Neural cell (in vitro differentiated cells): ENCODE measurements at regions not wholly inside any gene's neighbourhood (a gene's known extent, or its start where the extent isn't known, plus 50 kb on each side); places are given as distances from the start of the nearest gene placed in this dataset.

Source experiments
- H2AFZ ChIP-seq: fragments of 200-600, 300-800 bp; sonication (generic), shearing (Covaris generic); 2 replicates; pipeline ENCODE4 v1.6.0; 2014; ENCODE audit warnings: low read depth, mild to moderate bottlenecking, antibody characterized with exemption, low read length, moderate library complexity
- H3F3A ChIP-seq: fragments of 200-600 bp; shearing (Covaris generic); 2 replicates; pipeline ENCODE4 v1.6.1; 2016; ENCODE audit warnings: mild to moderate bottlenecking, moderate library complexity, mixed read lengths, antibody characterized with exemption, low read length; ENCODE audit not compliant: insufficient read depth, poor library complexity, severe bottlenecking
- H3K27ac ChIP-seq: fragments of 200-600, 300-800 bp; sonication (generic), shearing (Covaris generic); 2 replicates; pipeline ENCODE4 v1.5.1; 2014; ENCODE audit warnings: mild to moderate bottlenecking, low read length, moderate library complexity
- H3K27me3 ChIP-seq: fragments of 300-800, 200-600 bp; sonication (generic), shearing (Covaris generic); 2 replicates; pipeline ENCODE4 v1.6.0; 2014; ENCODE audit warnings: mild to moderate bottlenecking, low read depth, low read length, moderate library complexity; ENCODE audit not compliant: insufficient read depth
- H3K36me3 ChIP-seq: fragments of 300-800, 200-600 bp; sonication (generic), shearing (Covaris generic); 2 replicates; pipeline ENCODE4 v1.5.1; 2014; ENCODE audit warnings: mild to moderate bottlenecking, antibody characterized with exemption, low read length, moderate library complexity; ENCODE audit not compliant: insufficient read depth
- H3K4me2 ChIP-seq: fragments of 300-800, 200-600 bp; sonication (generic), shearing (Covaris generic); 2 replicates; pipeline ENCODE4 v1.6.0; 2014; ENCODE audit warnings: mild to moderate bottlenecking, low read length
- H3K4me3 ChIP-seq: fragments of 300-800, 200-600 bp; sonication (generic), shearing (Covaris generic); 2 replicates; pipeline ENCODE4 v1.5.1; 2014; ENCODE audit warnings: mild to moderate bottlenecking, low read length, moderate library complexity
- H3K79me2 ChIP-seq: fragments of 200-600 bp; shearing (Covaris generic); replicated peaks from 2 replicates; pipeline ENCODE4 v1.6.0; 2014; ENCODE audit warnings: mild to moderate bottlenecking, low read length, moderate library complexity; ENCODE audit not compliant: insufficient read depth
- H3K9ac ChIP-seq: fragments of 300-800, 200-600 bp; sonication (generic), shearing (Covaris generic); 2 replicates; pipeline ENCODE4 v1.6.1; 2016; ENCODE audit warnings: mild to moderate bottlenecking, low read length, mixed read lengths
- H3K9me2 ChIP-seq: fragments of 200-600 bp; shearing (Covaris generic); 2 replicates; pipeline ENCODE4 v1.6.1; 2016; ENCODE audit warnings: mild to moderate bottlenecking, low read length, mixed read lengths; ENCODE audit not compliant: insufficient read depth
- H3K9me3 ChIP-seq: fragments of 200-600, 300-800 bp; sonication (generic), shearing (Covaris generic); 2 replicates; pipeline ENCODE4 v1.6.1; 2016; ENCODE audit warnings: mild to moderate bottlenecking, mixed run types, low read length, moderate library complexity, mixed read lengths
- H4K20me1 ChIP-seq: fragments of 200-600 bp; shearing (Covaris generic); 2 replicates; pipeline ENCODE4 v1.6.1; 2016; ENCODE audit warnings: mild to moderate bottlenecking, mixed run types; ENCODE audit not compliant: insufficient read depth
- CTCF ChIP-seq: fragments of 450-650 bp; IDR thresholded peaks from 2 replicates; pipeline ENCODE4 v1.5.1; 2014; ENCODE audit warnings: antibody characterized with exemption, mild to moderate bottlenecking, moderate library complexity; ENCODE audit not compliant: poor library complexity, severe bottlenecking
- EP300 ChIP-seq: fragments of 450-650 bp; conservative IDR thresholded peaks from 2 replicates; pipeline ENCODE4 v1.6.1; 2014; ENCODE audit warnings: antibody characterized with exemption, mild to moderate bottlenecking, moderate library complexity; ENCODE audit not compliant: poor library complexity, severe bottlenecking
- EZH2 ChIP-seq: fragments of 200-600, 300-800 bp; shearing (Covaris generic), sonication (generic); IDR thresholded peaks from 2 replicates; pipeline ENCODE4 v1.6.1; 2014; ENCODE audit warnings: antibody characterized with exemption, low read length, borderline replicate concordance, mild to moderate bottlenecking; ENCODE audit not compliant: insufficient read depth, poor library complexity, severe bottlenecking
- MXI1 ChIP-seq: fragments of 450-650 bp; conservative IDR thresholded peaks from 2 replicates; pipeline ENCODE4 v1.6.1; 2014; ENCODE audit warnings: antibody characterized with exemption, mild to moderate bottlenecking; ENCODE audit not compliant: poor library complexity, severe bottlenecking
- POLR2AphosphoS5 ChIP-seq: IDR thresholded peaks from 2 replicates; pipeline ENCODE4 v1.6.1; 2012
- RAD21 ChIP-seq: fragments of 450-650 bp; conservative IDR thresholded peaks from 2 replicates; pipeline ENCODE4 v1.6.1; 2014; ENCODE audit warnings: antibody characterized with exemption, mild to moderate bottlenecking, moderate library complexity
- REST ChIP-seq: IDR thresholded peaks from 2 replicates; pipeline ENCODE4 v1.6.1; 2012; ENCODE audit warnings: borderline replicate concordance
- SMC3 ChIP-seq: fragments of 450-650 bp; conservative IDR thresholded peaks from 2 replicates; pipeline ENCODE4 v1.6.1; 2014; ENCODE audit warnings: antibody characterized with exemption, mild to moderate bottlenecking, moderate library complexity; ENCODE audit not compliant: poor library complexity
- TAF1 ChIP-seq: IDR thresholded peaks from 2 replicates; pipeline ENCODE4 v1.6.1; 2012; ENCODE audit warnings: low read depth

GRCh38 chr6:132198040-132198439 is 203.2 kb downstream of the MOXD1 start (continued):
- no peak for TF ChIP-seq CTCF

GRCh38 chr6:132194529-132194928 is 206.7 kb downstream of the MOXD1 start:
- no peak overlapping the region for H3K4me2 ChIP-seq
- no peaks in the 10 kb centered on the region for H3K9me2 ChIP-seq
- no peak overlapping the region for H3K9ac ChIP-seq
- H3K79me2 ChIP-seq = no peaks in the 10 kb centered on the region
- TF ChIP-seq POLR2AphosphoS5 (no peak), EZH2 (no peak), SMC3 (no peak), REST (no peak), EP300 (no peak), RAD21 (no peak), TAF1 (no peak), MXI1 (no peak), CTCF (no peak)
- H3K9me3 ChIP-seq = no peaks in the 10 kb centered on the region
- no peak overlapping the region for H2AFZ ChIP-seq
- H4K20me1 ChIP-seq = no peaks in the 10 kb centered on the region
- H3K36me3 ChIP-seq = no peaks in the 10 kb centered on the region
- no peak overlapping the region for H3K27ac ChIP-seq
- H3F3A ChIP-seq = no peaks in the 10 kb centered on the region
- no peak overlapping the region for H3K4me3 ChIP-seq
- H3K27me3 ChIP-seq = no peaks in the 10 kb centered on the region

GRCh38 chr6:132192631-132193030 is 208.6 kb downstream of the MOXD1 start:
- Histone ChIP-seq H2AFZ (no peak overlapping the region), H3K27me3 (no peaks in the 10 kb centered on the region)
- TF ChIP-seq TAF1 = no peak
- no peak for TF ChIP-seq REST
- TF ChIP-seq MXI1 = no peak
- TF ChIP-seq EZH2 = no peak
- no peak for TF ChIP-seq RAD21
- TF ChIP-seq POLR2AphosphoS5 = no peak
- no peak for TF ChIP-seq SMC3
- no peak for TF ChIP-seq CTCF
- TF ChIP-seq EP300 = no peak

More at GRCh38 chr6:132192631-132193030, 208.6 kb downstream of the MOXD1 start:
- Histone ChIP-seq H3K27ac (no peak overlapping the region), H3K9me2 (no peaks in the 10 kb centered on the region), H3K9me3 (no peaks in the 10 kb centered on the region), H3K4me3 (no peak overlapping the region), H3K4me2 (no peak overlapping the region), H3K36me3 (no peaks in the 10 kb centered on the region), H4K20me1 (no peaks in the 10 kb centered on the region), H3K79me2 (no peaks in the 10 kb centered on the region), H3F3A (no peaks in the 10 kb centered on the region), H3K9ac (no peak overlapping the region)
